ENCODE measurements at regions not wholly inside any gene's neighbourhood (a gene's known extent, or its start where the extent isn't known, plus 50 kb on each side); places are given as distances from the start of the nearest gene placed in this dataset.

GRCh38 chr1:209505044-209505443 lies 78.5 kb upstream of the CAMK1G start:
- H3K9me3 ChIP-seq (ENCODE audit: severe bottlenecking), result peaks cover 3% of the 10 kb centered on the region
- no peak overlapping the region for H3K4me3 ChIP-seq (ENCODE audit: low read depth, low read length)
- TF ChIP-seq, protein P1, sequence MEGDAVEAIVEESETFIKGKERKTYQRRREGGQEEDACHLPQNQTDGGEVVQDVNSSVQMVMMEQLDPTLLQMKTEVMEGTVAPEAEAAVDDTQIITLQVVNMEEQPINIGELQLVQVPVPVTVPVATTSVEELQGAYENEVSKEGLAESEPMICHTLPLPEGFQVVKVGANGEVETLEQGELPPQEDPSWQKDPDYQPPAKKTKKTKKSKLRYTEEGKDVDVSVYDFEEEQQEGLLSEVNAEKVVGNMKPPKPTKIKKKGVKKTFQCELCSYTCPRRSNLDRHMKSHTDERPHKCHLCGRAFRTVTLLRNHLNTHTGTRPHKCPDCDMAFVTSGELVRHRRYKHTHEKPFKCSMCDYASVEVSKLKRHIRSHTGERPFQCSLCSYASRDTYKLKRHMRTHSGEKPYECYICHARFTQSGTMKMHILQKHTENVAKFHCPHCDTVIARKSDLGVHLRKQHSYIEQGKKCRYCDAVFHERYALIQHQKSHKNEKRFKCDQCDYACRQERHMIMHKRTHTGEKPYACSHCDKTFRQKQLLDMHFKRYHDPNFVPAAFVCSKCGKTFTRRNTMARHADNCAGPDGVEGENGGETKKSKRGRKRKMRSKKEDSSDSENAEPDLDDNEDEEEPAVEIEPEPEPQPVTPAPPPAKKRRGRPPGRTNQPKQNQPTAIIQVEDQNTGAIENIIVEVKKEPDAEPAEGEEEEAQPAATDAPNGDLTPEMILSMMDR (IDR thresholded peaks at IDR 0.05; ENCODE audit: low read depth, low read length), result no peak
- H3K27me3 ChIP-seq (ENCODE audit: insufficient read depth, low read depth, severe bottlenecking), result peaks cover 36% of the 10 kb centered on the region
- H3K36me3 ChIP-seq, result no peaks in the 10 kb centered on the region
- no peak for DNase-seq
- no peak overlapping the region for H3K27ac ChIP-seq

- H3K36me3 ChIP-seq, result no peaks in the 10 kb centered on the region
- H3K4me3 ChIP-seq (ENCODE audit: low read depth, low read length), result no peak overlapping the region
- no peak overlapping the region for H3K27ac ChIP-seq
- H3K9me3 ChIP-seq (ENCODE audit: severe bottlenecking), result peaks cover 3% of the 10 kb centered on the region
- peaks cover 43% of the 10 kb centered on the region for H3K27me3 ChIP-seq (ENCODE audit: insufficient read depth, low read depth, severe bottlenecking)
- DNase-seq, result no peak
- TF ChIP-seq, protein P1 (IDR thresholded peaks at IDR 0.05; ENCODE audit: low read depth, low read length), result no peak
Observed at GRCh38 chr1:209506101-209506500, 77.4 kb upstream of the CAMK1G start.

DNA sequence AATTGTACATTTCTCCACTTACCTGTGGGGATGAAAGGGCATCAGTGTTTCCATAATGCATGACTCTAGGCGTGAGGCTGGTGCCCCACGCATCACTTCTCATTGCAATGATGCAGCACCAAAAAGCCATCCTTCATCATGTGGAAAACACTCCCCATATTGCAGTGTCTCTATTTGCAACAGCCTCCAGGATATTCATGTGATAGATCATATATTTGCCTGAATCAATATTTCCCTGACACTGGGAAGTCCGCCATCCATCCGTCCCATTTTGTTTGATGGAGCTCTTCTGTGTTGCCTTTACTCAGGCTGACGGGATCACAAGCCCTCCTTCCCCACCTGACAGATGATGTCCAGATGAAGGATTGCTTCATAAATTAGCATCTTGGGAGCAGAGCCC lies 74.5 kb upstream of the CAMK1G start:
- Histone ChIP-seq H3K27me3 (ENCODE audit: insufficient read depth, low read depth, severe bottlenecking) (peaks cover 64% of the 10 kb centered on the region), H3K9me3 (ENCODE audit: severe bottlenecking) (no peaks in the 10 kb centered on the region), H3K36me3 (no peaks in the 10 kb centered on the region), H3K27ac (no peak overlapping the region), H3K4me3 (ENCODE audit: low read depth, low read length) (no peak overlapping the region)
- TF ChIP-seq, protein P1 (IDR thresholded peaks at IDR 0.05; ENCODE audit: low read depth, low read length), result no peak
- DNase-seq, result no peak

DNA sequence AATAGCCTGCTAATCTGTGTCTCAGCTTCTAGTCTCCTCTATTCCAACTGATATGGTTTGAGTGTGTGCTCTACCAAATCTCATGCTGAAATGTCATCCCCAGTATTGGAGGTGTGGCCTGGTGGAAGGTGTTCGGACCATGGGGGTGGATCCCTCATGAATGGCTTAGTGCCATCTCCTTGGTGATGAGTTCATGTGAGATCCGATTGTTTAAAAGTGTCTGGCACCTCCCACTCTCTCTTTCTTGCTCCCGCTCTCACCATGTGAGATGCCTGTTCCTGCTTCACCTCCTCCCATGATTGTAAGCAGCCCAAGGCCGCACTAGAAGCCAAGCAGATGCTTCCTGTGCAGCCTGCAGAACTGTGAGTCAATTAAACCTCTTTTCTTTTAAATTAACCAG lies 73.5 kb upstream of the CAMK1G start:
- Histone ChIP-seq H3K4me3 (ENCODE audit: low read depth, low read length) (no peak overlapping the region), H3K27ac (no peak overlapping the region), H3K36me3 (no peaks in the 10 kb centered on the region), H3K9me3 (ENCODE audit: severe bottlenecking) (no peaks in the 10 kb centered on the region), H3K27me3 (ENCODE audit: insufficient read depth, low read depth, severe bottlenecking) (peaks cover 69% of the 10 kb centered on the region)
- DNase-seq, result no peak
- TF ChIP-seq, protein P1 (IDR thresholded peaks at IDR 0.05; ENCODE audit: low read depth, low read length), result no peak

DNA sequence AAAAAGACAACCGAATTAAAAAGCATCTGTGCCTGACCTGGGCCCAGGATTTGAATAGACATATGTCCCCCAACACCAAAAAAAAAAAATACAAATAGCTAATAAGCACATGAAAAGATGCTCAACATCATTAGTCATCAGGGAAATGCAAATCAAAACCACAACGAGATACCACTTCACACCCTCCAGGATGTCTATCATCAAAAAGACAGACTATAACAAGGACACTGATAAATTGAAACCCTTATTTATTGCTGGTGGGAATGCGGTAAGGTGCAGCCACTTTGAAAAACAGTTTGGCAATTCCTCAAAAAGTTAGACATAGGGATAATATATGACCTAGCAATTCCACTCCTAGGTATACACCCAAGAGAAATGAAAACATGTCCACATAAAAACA lies 72.3 kb upstream of the CAMK1G start:
- no peaks in the 10 kb centered on the region for H3K36me3 ChIP-seq
- TF ChIP-seq, protein P1 (IDR thresholded peaks at IDR 0.05; ENCODE audit: low read depth, low read length), result no peak
- H3K27me3 ChIP-seq (ENCODE audit: insufficient read depth, low read depth, severe bottlenecking), result peaks cover 80% of the 10 kb centered on the region
- no peaks in the 10 kb centered on the region for H3K9me3 ChIP-seq (ENCODE audit: severe bottlenecking)
- no peak for DNase-seq
- H3K4me3 ChIP-seq (ENCODE audit: low read depth, low read length), result no peak overlapping the region
- no peak overlapping the region for H3K27ac ChIP-seq

GRCh38 chr1:209512821-209513220 lies 70.7 kb upstream of the CAMK1G start:
- Histone ChIP-seq H3K27me3 (ENCODE audit: insufficient read depth, low read depth, severe bottlenecking) (peaks cover 90% of the 10 kb centered on the region), H3K4me3 (ENCODE audit: low read depth, low read length) (no peak overlapping the region), H3K27ac (no peak overlapping the region), H3K36me3 (no peaks in the 10 kb centered on the region), H3K9me3 (ENCODE audit: severe bottlenecking) (no peaks in the 10 kb centered on the region)
- no peak for DNase-seq
- TF ChIP-seq, protein P1 (IDR thresholded peaks at IDR 0.05; ENCODE audit: low read depth, low read length), result no peak

Data from WERI-Rb-1 (cell line).